C1 segment of cervical spinal cord (tissue), 14 donors: ENCODE measurements at regions not wholly inside any gene's neighbourhood (a gene's known extent, or its start where the extent isn't known, plus 50 kb on each side); places are given as distances from the start of the nearest gene placed in this dataset.
"Not testable (repeated sequence)": the region's sequence is repeated elsewhere in the genome, so short reads cannot be mapped to it uniquely, and the experiment has no call there.

ENCODE experiments used
- DNase-seq, 14 donors: peaks; one replicate each; lab custom pipeline; 2025; lab: John Stamatoyannopoulos, UW

DNA sequence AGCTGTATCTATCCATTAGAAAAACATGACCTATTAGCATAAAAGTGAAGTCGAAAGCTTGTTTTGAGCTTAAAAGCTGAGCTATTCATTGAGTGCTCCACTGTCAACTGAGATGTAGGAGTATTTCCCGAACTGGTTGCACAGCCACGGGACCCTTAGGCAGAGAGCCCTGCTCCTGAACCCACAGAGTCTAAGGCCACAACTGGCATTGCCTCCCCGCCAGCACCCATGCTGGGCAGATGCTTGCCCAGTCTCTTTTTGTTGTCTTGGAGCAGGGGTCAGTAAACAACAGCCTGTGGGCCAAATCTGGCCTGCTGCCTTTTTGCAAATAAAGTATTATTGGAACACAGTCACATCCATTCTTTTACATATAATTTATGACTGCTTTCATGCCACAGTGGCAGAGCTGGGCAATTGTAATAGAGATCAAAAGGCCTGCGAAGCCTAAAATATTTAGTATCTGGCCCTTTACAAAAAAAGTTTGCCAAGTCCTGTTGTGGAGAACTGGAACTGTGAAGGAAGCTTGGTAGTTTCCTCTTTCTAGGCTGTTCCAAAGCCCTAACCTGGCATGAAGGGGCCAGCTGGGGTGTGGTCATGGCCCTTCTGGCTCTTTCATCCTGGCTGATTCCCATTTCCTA is 58.4 kb upstream of the WAPL start:
- DNase-seq: peak in 12 of 14 donors; percentile 14 to 78 (median 45)

DNA sequence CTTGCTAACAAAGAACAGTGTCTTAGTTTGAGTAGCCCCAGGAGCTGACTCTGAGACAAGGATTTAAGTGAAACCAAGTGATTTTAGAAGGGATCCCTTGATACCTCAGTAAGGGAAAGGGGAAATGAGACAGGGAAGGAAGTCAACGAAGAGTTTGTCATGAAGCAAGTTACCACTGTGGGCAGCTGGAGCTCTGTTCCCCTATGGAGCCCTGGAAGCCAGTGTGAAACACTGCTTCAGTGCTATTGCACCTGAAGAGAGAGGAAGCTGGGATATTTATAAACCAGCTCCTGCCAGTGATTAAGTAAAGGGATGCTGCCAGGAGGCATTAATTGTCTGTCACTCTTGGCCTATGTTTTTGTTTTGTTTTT is 58.9 kb upstream of the WAPL start:
- DNase-seq: peak in 1 of 14 donors; percentile 20

DNA sequence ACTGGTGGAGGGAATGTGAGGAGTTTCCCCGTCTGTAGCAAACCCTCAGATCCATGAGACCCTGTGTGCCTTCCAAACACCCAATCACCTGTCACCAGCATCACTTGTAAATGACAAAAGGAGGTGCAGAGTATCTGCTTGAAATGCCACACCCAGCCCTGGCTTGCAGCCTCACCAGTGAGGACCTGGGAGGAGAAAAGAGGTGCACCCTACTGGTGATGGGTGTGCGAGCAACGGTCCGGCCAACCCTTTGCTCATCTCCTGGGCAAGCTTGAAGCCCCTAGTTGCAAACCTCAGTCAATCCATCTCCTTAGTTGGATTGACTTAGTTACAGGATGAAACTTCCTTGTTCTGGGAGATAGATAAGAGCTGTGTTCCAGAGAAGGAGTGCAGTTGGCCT is 62.4 kb upstream of the WAPL start:
- no peak for DNase-seq

DNA sequence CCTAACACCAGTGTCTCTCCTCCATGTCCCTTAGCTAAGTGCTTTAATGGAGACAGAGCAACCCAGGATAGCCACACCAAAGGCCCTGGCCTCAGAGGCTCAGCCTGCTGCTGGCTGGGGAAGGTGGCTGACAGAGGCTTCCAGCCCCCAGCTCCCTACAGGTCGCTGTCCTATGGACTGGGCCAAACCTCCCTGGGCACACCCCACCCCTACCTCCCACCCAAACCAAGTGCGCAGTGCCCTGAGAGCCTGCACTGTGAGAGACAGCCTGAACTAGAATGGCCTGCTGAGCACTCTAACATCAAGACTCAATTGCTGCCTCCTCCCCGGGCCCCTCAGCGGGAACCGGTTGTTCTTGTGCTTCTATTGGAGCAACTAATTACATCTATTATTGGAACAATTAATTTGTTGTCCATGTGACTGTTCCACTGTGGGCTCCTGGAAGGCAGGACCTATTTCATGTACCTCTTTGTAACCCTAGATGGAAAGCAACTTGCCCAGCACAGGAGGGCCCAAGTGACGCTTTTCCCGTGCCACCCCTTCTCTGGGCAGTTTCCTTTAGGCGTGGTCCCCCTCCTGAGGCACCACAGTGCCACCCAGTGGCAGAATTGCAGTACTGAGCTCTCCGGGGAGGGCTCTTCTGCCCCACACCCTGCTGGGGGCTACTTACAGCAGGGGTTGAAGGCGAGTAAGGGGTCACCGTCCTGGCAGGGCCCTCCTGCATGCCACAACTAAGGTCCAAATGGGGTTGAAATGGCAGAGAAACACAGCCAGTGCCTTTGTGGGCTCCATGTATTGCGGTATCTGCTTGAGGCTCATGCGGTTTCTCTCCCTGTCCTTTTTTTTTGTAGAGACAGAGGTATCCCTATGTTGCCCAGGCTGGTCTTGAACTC is 63.7 kb upstream of the WAPL start:
- DNase-seq: peak in 13 of 14 donors; percentile 10 to 75 (median 62)

DNA sequence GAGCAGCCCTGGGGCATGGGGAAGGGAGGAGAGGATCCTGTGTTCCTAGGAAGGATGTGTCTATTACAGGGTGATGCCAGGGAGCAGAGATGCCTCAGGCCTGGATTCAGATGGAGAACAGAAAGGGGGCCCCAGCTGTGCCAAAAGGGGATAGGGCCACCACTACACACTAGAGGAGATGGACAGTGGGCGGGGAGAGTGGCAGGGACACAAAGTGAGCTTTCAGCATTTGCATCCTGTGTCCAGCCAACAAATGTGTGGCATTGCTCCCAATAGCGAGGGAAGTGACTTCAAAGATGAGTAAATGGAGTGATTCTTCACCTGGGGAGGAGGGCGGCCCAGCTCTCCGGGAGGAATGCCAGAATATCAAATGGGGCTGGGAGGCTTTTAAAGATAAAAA is 64.9 kb upstream of the WAPL start:
- peak in 11 of 14 donors; percentile 5 to 64 (median 41) for DNase-seq

DNA sequence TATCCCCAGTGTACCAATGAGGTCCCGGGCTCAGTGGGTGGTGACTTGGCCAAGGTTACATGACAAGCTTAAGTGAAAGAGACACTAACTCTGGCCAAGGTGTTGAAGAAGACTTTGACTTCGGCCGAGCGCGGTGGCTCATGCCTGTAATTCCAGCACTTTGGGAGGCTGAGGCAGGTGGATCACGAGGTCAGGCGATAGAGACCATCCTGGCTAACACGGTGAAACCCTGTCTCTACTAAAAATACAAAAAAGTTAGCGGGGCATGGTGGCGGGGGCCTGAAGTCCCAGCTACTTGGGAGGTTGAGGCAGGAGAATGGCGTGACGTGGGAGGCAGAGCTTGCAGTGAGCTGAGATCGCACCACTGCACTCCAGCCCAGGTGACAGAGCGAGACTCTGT is 65.6 kb upstream of the OPN4 start:
- not testable (repeated sequence) for DNase-seq

DNA sequence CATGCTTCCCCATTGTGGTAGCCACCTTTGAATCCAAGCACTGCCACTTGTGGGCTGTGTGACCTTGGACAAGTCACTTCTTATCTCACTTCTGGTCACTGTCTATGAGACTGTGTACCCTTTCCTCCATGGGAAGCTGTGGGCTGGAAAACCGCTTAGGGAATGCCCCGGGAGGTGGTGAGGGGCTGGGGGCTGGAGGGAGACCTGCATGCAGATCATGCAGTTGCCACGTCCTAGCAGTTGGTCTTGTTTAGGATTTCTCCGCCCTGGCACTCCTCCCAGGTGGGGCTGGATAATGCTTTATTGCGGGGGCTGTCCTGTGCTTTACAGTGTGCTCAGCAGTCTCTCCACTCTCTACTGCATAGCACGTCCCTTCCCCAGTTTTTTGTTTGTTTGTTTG is 62.9 kb upstream of the OPN4 start:
- no peak for DNase-seq

DNA sequence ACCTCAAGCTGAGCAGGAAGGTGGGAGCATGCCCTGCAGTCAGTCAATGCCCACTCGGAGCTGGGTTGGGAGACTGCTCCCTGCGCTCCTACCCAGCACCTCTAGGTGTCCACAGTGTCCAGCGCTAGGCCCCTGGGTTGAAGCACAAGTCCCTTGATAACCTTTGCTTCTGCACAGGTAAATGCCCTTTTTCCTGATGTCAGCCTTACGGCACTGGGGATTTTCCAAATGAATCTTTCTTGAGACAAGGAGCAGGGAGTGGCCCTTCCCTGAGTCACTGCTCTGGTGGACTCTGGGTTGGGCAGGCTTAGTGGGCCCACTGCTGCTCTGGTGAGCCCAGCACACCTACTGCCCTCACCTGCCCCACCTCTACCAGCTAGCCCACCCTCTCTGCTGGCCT is 61.9 kb upstream of the OPN4 start:
- no peak for DNase-seq

DNA sequence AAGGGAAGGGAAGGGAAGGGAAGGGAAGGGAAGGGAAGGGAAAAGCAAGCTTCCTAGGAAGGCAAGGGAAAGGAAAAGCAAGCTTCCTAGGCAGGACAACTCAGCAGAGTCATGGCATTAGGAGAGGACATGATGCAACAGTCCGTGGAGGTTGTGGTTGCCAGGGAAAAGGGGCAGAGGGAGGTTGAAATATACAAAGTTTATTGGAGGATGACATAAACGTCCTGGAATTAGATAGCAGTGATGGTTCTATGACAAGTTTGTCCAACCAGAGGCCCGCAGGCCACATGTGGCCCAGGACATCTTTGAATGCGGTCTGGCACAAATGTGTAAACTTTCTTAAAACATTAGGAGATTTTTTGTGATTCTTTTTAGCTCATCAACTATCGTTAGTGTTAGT is 59.8 kb upstream of the OPN4 start:
- no peak for DNase-seq

DNA sequence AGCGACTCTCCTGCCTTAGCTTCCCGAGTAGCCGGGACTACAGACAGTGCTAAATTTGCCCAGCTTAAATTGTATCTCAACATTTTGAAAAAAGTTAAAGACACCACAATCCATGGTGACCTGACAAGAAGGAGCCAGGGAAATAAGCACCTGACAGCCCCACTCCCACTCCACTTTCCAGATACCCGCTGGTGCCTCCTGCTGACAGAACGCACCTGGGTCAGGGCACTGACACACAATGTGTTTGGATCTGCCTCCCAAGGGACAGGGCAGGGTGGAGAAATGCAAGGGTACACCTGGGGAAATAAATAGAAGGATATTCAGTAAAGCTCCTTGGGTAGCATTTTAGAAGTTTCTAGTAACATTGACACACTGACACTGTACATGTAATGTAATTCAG is 58.9 kb upstream of the OPN4 start:
- DNase-seq: no peak

DNA sequence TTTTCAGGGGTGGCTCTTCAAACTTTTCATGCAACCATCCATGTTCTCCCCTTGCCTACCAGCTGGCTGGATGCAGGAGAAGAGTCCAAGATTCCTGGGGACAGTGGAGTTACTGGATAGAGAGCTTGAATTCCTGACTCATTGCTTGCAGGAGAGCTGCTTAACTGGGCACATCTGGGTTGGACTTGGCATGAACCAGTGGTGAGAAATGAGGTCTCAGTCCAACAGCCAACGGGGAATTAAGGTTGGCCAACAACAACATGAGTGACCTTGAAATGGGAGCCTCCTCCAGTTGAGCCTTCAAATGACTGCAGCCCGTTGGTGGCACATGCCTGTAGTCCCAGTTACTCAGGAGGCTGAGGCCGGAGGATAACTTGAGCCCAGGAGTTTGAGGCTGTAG is 58.1 kb upstream of the OPN4 start:
- DNase-seq: no peak

DNA sequence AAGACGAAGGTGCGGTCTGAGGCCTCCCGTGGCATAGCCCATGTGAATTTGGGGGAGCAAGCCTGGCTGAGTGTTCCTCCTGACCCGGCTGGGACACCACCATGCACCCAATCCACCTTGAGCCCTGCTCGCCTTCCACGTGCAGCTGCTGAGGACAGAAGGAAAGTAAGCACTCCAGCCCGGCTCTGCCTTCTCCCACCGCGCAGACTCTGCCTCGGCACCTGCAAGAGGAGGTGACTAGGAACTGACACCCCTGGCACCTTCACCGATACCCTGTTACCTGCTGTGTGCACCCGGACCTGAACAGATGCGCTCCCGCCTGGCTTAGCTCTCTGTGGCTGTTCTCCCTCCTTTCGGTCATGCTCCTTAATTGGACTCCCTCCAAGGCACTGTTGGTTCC is 57.0 kb upstream of the OPN4 start:
- no peak for DNase-seq

DNA sequence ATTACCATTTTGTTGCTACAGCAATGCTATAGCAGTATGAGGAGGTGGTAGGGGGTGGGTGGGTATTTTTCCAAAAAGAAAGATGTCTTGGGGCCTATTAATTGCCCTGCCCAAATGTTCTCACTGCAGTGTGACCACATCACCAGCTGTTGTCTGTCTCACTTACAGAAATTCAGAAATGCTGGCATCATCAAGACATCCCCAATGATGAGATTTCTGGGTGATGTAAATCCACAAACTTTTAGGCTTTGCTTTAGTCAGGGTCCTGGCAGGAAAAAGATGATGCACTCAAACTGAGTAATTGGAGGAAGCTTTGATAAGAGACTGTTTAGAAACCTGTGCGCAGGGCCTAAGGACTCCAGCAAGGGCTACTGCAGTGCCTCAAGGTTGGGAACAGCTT is 56.2 kb upstream of the OPN4 start:
- no peak for DNase-seq

DNA sequence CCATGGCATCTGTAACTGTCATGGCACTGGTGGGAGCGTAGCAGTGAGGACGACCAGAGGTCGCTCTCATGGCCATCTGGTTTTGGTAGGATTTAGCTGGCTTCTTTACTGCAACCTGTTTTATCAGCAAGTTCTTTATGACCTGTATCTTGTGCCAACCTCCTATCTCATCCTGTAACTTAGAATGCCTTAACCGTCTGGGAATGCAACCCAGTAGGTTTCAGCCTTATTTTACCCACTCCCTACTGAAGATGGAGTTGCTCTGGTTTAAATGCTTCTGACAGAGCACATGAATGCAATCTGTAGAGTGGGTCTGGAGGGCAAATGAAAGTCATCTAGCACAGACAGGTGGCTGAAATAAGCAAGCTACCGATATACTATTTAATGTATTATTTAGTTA is 55.3 kb upstream of the OPN4 start:
- no peak for DNase-seq

DNA sequence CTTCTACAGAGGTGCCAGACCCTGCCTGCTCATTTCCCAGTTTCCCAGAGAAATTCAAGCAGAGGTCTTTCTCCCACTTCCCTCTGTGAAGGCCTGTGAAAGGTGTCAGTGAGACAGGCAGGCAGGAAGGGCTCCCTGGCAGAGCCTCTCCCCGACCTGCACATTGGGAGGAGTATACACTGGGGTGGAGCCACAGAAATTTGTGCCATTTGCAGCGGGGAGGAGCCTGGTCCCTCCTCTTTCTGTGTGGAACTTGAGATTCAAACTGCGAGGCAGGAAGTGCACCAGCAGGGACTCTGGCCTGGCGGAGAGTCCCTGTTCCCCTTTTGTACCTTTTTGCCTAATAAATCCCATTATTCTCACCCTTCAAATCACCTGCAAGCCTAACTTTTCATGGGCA is 54.6 kb upstream of the OPN4 start:
- no peak for DNase-seq

DNA sequence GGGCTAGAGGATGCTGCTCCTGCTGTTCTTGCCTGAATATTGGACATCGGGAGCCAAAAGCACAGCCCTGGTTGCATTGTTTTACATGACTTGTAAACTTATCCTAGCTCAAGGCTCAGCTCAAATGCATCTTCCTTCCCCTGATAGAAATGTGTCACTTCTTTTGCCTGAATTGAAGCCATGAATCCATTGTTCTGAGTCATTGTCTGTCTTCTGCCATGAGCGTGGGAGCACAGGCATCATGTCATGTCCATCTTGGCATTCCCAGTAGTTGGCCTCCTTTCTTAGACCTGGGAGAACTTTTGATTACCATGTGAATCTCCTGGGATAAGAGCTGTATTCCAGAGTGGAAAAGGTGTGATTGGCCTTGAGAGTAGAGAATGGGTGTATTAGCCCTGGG is 54.1 kb upstream of the OPN4 start:
- DNase-seq: no peak

DNA sequence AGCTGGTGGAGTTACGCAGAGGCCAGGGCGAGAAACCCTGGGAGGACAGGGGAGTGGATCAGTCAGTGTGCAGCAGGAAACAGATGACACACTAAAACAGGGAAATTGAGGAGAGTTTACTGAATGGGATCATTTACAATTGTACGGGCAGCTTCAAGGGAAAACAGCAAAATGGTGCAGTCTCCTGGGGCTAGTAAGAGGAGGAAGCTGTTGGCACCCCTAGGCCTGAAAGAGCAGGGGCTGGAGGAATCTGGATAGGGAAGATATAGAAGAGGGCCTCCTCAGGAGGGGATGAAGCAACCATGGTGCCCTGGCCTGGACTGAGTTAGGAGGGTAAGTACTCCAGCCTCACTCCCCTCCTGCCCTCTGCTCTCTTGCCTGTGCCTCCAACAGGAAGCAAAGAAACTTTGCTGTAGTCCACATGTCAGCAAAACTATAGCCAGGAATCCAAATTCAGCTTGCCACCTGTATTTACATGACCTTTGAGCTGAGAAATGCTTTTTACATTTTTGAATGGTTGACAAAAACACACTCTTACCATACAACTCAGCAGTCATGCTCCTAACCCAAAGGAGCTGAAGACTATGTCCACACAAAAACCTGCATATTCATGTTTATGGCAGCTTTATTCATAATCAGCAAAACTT is 52.3 kb upstream of the OPN4 start:
- no peak for DNase-seq

DNA sequence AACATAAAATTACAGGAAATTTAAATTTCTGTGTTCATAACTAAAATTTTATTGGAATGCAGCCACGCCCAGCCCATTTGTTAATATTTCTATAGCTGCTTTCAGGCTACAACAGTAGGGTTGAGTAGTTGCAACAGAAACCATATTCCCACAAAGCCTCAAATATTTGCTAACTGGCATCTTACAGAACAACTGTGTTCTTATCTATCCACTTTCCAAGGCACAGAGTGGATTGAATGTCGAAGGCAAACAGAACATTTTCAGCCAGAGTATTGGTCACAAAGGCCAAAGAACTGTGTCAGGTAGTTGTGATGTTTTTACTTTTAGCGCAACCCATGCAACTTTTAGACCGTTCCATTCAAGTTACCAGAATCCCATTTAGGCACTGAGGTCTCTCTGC is 51.1 kb upstream of the OPN4 start:
- no peak for DNase-seq
